ENCODE measurements at regions not wholly inside any gene's neighbourhood (a gene's known extent, or its start where the extent isn't known, plus 50 kb on each side); places are given as distances from the start of the nearest gene placed in this dataset.

- TF ChIP-seq, protein P1, sequence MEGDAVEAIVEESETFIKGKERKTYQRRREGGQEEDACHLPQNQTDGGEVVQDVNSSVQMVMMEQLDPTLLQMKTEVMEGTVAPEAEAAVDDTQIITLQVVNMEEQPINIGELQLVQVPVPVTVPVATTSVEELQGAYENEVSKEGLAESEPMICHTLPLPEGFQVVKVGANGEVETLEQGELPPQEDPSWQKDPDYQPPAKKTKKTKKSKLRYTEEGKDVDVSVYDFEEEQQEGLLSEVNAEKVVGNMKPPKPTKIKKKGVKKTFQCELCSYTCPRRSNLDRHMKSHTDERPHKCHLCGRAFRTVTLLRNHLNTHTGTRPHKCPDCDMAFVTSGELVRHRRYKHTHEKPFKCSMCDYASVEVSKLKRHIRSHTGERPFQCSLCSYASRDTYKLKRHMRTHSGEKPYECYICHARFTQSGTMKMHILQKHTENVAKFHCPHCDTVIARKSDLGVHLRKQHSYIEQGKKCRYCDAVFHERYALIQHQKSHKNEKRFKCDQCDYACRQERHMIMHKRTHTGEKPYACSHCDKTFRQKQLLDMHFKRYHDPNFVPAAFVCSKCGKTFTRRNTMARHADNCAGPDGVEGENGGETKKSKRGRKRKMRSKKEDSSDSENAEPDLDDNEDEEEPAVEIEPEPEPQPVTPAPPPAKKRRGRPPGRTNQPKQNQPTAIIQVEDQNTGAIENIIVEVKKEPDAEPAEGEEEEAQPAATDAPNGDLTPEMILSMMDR (IDR thresholded peaks at IDR 0.05), result no peak
- no peak for TF ChIP-seq POLR2AphosphoS5 (IDR thresholded peaks at IDR 0.05; ENCODE audit: low read depth, low read length)
- TF ChIP-seq SIN3A (IDR thresholded peaks at IDR 0.05; ENCODE audit: borderline replicate concordance, insufficient read depth, low read depth, low read length), result no peak
- TF ChIP-seq, protein P2, sequence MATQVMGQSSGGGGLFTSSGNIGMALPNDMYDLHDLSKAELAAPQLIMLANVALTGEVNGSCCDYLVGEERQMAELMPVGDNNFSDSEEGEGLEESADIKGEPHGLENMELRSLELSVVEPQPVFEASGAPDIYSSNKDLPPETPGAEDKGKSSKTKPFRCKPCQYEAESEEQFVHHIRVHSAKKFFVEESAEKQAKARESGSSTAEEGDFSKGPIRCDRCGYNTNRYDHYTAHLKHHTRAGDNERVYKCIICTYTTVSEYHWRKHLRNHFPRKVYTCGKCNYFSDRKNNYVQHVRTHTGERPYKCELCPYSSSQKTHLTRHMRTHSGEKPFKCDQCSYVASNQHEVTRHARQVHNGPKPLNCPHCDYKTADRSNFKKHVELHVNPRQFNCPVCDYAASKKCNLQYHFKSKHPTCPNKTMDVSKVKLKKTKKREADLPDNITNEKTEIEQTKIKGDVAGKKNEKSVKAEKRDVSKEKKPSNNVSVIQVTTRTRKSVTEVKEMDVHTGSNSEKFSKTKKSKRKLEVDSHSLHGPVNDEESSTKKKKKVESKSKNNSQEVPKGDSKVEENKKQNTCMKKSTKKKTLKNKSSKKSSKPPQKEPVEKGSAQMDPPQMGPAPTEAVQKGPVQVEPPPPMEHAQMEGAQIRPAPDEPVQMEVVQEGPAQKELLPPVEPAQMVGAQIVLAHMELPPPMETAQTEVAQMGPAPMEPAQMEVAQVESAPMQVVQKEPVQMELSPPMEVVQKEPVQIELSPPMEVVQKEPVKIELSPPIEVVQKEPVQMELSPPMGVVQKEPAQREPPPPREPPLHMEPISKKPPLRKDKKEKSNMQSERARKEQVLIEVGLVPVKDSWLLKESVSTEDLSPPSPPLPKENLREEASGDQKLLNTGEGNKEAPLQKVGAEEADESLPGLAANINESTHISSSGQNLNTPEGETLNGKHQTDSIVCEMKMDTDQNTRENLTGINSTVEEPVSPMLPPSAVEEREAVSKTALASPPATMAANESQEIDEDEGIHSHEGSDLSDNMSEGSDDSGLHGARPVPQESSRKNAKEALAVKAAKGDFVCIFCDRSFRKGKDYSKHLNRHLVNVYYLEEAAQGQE (IDR thresholded peaks at IDR 0.05; ENCODE audit: insufficient read depth in 1 of 2, low read depth in 2 of 2, low read length in 1 of 2), result no peak
These were observed 110.7 kb downstream of the ETS2 start for GRCh38 chr21:38916214-38916964.
